ENCODE measurements at regions not wholly inside any gene's neighbourhood (a gene's known extent, or its start where the extent isn't known, plus 50 kb on each side); places are given as distances from the start of the nearest gene placed in this dataset.

- TF ChIP-seq, protein P1, sequence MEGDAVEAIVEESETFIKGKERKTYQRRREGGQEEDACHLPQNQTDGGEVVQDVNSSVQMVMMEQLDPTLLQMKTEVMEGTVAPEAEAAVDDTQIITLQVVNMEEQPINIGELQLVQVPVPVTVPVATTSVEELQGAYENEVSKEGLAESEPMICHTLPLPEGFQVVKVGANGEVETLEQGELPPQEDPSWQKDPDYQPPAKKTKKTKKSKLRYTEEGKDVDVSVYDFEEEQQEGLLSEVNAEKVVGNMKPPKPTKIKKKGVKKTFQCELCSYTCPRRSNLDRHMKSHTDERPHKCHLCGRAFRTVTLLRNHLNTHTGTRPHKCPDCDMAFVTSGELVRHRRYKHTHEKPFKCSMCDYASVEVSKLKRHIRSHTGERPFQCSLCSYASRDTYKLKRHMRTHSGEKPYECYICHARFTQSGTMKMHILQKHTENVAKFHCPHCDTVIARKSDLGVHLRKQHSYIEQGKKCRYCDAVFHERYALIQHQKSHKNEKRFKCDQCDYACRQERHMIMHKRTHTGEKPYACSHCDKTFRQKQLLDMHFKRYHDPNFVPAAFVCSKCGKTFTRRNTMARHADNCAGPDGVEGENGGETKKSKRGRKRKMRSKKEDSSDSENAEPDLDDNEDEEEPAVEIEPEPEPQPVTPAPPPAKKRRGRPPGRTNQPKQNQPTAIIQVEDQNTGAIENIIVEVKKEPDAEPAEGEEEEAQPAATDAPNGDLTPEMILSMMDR (IDR thresholded peaks at IDR 0.05) = no peak
- no peak for TF ChIP-seq POLR2A (IDR thresholded peaks at IDR 0.05)
These were observed 184.2 kb downstream of the STK31 start for GRCh38 chr7:23893942-23894891.
